ENCODE measurements at regions not wholly inside any gene's neighbourhood (a gene's known extent, or its start where the extent isn't known, plus 50 kb on each side); places are given as distances from the start of the nearest gene placed in this dataset.
A peak's percentile ranks its signal among the peaks of the same experiment; 100 is the strongest.

- TF ChIP-seq ZNF148 (tag by site-specific recombination; IDR thresholded peaks at IDR 0.05; ENCODE audit: borderline replicate concordance) (no peak), ZNF140 (tag by site-specific recombination; IDR thresholded peaks at IDR 0.05) (no peak), WT1 (tag by site-specific recombination; IDR thresholded peaks at IDR 0.05) (peak; percentile 31; the same call in 1 of the 2 replicates), ZNF544 (tag by site-specific recombination; IDR thresholded peaks at IDR 0.05) (no peak), ELK4 (IDR thresholded peaks at IDR 0.05; ENCODE audit: borderline replicate concordance, low read depth, low read length) (no peak), ZNF48 (tag by site-specific recombination; IDR thresholded peaks at IDR 0.05) (no peak), ZBTB7A (tag by site-specific recombination; IDR thresholded peaks at IDR 0.05; ENCODE audit: low read depth) (no peak), ZNF660 (tag by site-specific recombination; IDR thresholded peaks at IDR 0.05) (no peak), ZNF26 (tag by site-specific recombination; IDR thresholded peaks at IDR 0.05) (no peak), ZNF610 (tag by site-specific recombination; IDR thresholded peaks at IDR 0.05; ENCODE audit: borderline replicate concordance) (no peak), BCL6B (tag by site-specific recombination; IDR thresholded peaks at IDR 0.05) (no peak), ZNF473 (tag by site-specific recombination; IDR thresholded peaks at IDR 0.05) (no peak), ZNF423 (tag by site-specific recombination; IDR thresholded peaks at IDR 0.05) (no peak), MEIS1 (CRISPR knock-in tag; IDR thresholded peaks at IDR 0.05; ENCODE audit: borderline replicate concordance) (no peak), REST (tag by site-specific recombination; IDR thresholded peaks at IDR 0.05) (no peak), KLF17 (tag by site-specific recombination; IDR thresholded peaks at IDR 0.05) (no peak), ZNF791 (tag by site-specific recombination; IDR thresholded peaks at IDR 0.05) (no peak), TCF7L2 (IDR thresholded peaks at IDR 0.05; ENCODE audit: borderline replicate concordance, low read depth, low read length) (peak; percentile 53), FEZF1 (tag by site-specific recombination; IDR thresholded peaks at IDR 0.05) (peak; percentile 24; the same call in 1 of the 2 replicates), MYNN (tag by site-specific recombination; IDR thresholded peaks at IDR 0.05; ENCODE audit: borderline replicate concordance) (no peak), ZNF394 (tag by site-specific recombination; IDR thresholded peaks at IDR 0.05; ENCODE audit: borderline replicate concordance) (no peak), ZNF280D (tag by site-specific recombination; IDR thresholded peaks at IDR 0.05) (no peak), OVOL3 (tag by site-specific recombination; IDR thresholded peaks at IDR 0.05) (no peak)
Measured at GRCh38 chr15:36497901-36498300, 81.5 kb upstream of the CDIN1 start (continued).

All from HEK293 (cell line).